ENCODE measurements at regions not wholly inside any gene's neighbourhood (a gene's known extent, or its start where the extent isn't known, plus 50 kb on each side); places are given as distances from the start of the nearest gene placed in this dataset.

GRCh38 chr10:28902215-28902614, 224.9 kb downstream of the BAMBI start:
- no TSS peak for BruUV-seq (replicated peaks)
- Histone ChIP-seq H3K36me3 (ENCODE audit: control insufficient read depth, insufficient read depth, low read length) (no peaks in the 10 kb centered on the region), H3K27ac (ENCODE audit: extremely low read depth, low read depth, low read length) (no peak overlapping the region), H3K79me2 (ENCODE audit: control insufficient read depth, insufficient read depth, low read length) (no peaks in the 10 kb centered on the region), H3K9ac (ENCODE audit: insufficient read depth in 1 of 2, low read depth in 2 of 2, low read length in 2 of 2) (no peak overlapping the region), H3K4me2 (ENCODE audit: insufficient read depth, low read length) (no peak overlapping the region), H2AFZ (ENCODE audit: low read depth, low read length) (no peak overlapping the region), H3K4me3 (no peak overlapping the region), H3K27me3 (ENCODE audit: control insufficient read depth in 2 of 2, insufficient read depth in 2 of 2, low read length in 2 of 2) (no peaks in the 10 kb centered on the region), H3K4me1 (replicated peaks in 1 of 2; ENCODE audit: control insufficient read depth in 2 of 2, insufficient read depth in 2 of 2, low read length in 2 of 2) (peaks cover 4 to 12% of the 10 kb centered on the region in 2 experiments; a peak in 3 of 5 replicates), H3K9me3 (replicated peaks; ENCODE audit: control insufficient read depth, insufficient read depth, low read depth, low read length) (no peaks in the 10 kb centered on the region), H3K9me1 (ENCODE audit: control insufficient read depth, insufficient read depth, low read length) (no peaks in the 10 kb centered on the region), H4K20me1 (replicated peaks; ENCODE audit: control insufficient read depth, insufficient read depth, low read length) (no peaks in the 10 kb centered on the region)
- FAIRE-seq = no peak
- no peak for ATAC-seq
- POLR2A ChIA-PET = no interaction called here
- CTCF ChIA-PET (ENCODE audit: low intra/inter-chr PET ratio) = no interaction called here
- DNase-seq (ENCODE audit: extremely low read depth in 1 of 4, low spot score in 3 of 4) = no peak
- WGBS (ENCODE audit: insufficient coverage, low coverage, missing lambda C conversion rate) = 64% methylated on average over 3 of the region's 3 CpGs
- intact Hi-C loops (cut with micrococcal nuclease) (no loop called here), in situ Hi-C loops (cut with MboI) (no loop called here)
- TF ChIP-seq ZFP1 (CRISPR knock-in tag; IDR thresholded peaks at IDR 0.05) (no peak), MECOM (CRISPR knock-in tag; IDR thresholded peaks at IDR 0.05) (no peak), ZNF121 (CRISPR knock-in tag; conservative IDR thresholded peaks at IDR 0.05) (peak; percentile 53), RBM25 (IDR thresholded peaks at IDR 0.05; ENCODE audit: low read depth, low read length, severe bottlenecking) (peak; percentile 40)

- H4K20me1 ChIP-seq (replicated peaks; ENCODE audit: control insufficient read depth, insufficient read depth, low read length) = no peaks in the 10 kb centered on the region
- no TSS peak for BruUV-seq (replicated peaks)
- DNase-seq (ENCODE audit: extremely low read depth in 1 of 4, low spot score in 3 of 4) (no peak), ATAC-seq (no peak), FAIRE-seq (no peak)
- H3K4me2 ChIP-seq (ENCODE audit: insufficient read depth, low read length) = no peak overlapping the region
- peaks cover 4 to 12% of the 10 kb centered on the region in 2 experiments; a peak in 3 of 5 replicates for H3K4me1 ChIP-seq (replicated peaks in 1 of 2; ENCODE audit: control insufficient read depth in 2 of 2, insufficient read depth in 2 of 2, low read length in 2 of 2)
- intact Hi-C loops (cut with micrococcal nuclease) = no loop called here
- no peak overlapping the region; the same call in 1 of the 2 replicates for H2AFZ ChIP-seq (ENCODE audit: low read depth, low read length)
- ChIA-PET CTCF (ENCODE audit: low intra/inter-chr PET ratio) (no interaction called here), POLR2A (interaction anchor here (1.7 kb wide), 1 partner anchor 13 kb away, joined by 5 read pairs; no protein-coding TSS in a partner anchor)
- no peaks in the 10 kb centered on the region for H3K36me3 ChIP-seq (ENCODE audit: control insufficient read depth, insufficient read depth, low read length)
- WGBS (ENCODE audit: insufficient coverage, low coverage, missing lambda C conversion rate) = 56% methylated on average over 2 of the region's 2 CpGs
- H3K9me3 ChIP-seq (replicated peaks; ENCODE audit: control insufficient read depth, insufficient read depth, low read depth, low read length) = no peaks in the 10 kb centered on the region
- no peaks in the 10 kb centered on the region for H3K27me3 ChIP-seq (ENCODE audit: control insufficient read depth in 2 of 2, insufficient read depth in 2 of 2, low read length in 2 of 2)
- H3K9me1 ChIP-seq (ENCODE audit: control insufficient read depth, insufficient read depth, low read length) = no peaks in the 10 kb centered on the region
- no peak overlapping the region for H3K27ac ChIP-seq (ENCODE audit: extremely low read depth, low read depth, low read length)
- no peak overlapping the region for H3K4me3 ChIP-seq
- in situ Hi-C loops (cut with MboI) = no loop called here
- no peak overlapping the region for H3K9ac ChIP-seq (ENCODE audit: insufficient read depth in 1 of 2, low read depth in 2 of 2, low read length in 2 of 2)
- TF ChIP-seq TGIF2 (CRISPR knock-in tag; IDR thresholded peaks at IDR 0.05) = no peak
- TF ChIP-seq NFXL1 (CRISPR knock-in tag; IDR thresholded peaks at IDR 0.05) = no peak
- no peak for TF ChIP-seq ZC3H4 (CRISPR knock-in tag; IDR thresholded peaks at IDR 0.05; ENCODE audit: borderline replicate concordance)
- no peak for TF ChIP-seq ZNF134 (CRISPR knock-in tag; conservative IDR thresholded peaks at IDR 0.05)
- no peak for TF ChIP-seq RFX1 (IDR thresholded peaks at IDR 0.05)
- TF ChIP-seq GTF2A2 (tag; IDR thresholded peaks at IDR 0.05) = no peak
- no peak for TF ChIP-seq ELF1 (tag; IDR thresholded peaks at IDR 0.05)
- TF ChIP-seq ZNF518B (CRISPR knock-in tag; IDR thresholded peaks at IDR 0.05) = no peak
- no peaks in the 10 kb centered on the region for H3K79me2 ChIP-seq (ENCODE audit: control insufficient read depth, insufficient read depth, low read length)
Observed at GRCh38 chr10:28903063-28903462, 225.7 kb downstream of the BAMBI start.
